ENCODE measurements at regions not wholly inside any gene's neighbourhood (a gene's known extent, or its start where the extent isn't known, plus 50 kb on each side); places are given as distances from the start of the nearest gene placed in this dataset.

DNA sequence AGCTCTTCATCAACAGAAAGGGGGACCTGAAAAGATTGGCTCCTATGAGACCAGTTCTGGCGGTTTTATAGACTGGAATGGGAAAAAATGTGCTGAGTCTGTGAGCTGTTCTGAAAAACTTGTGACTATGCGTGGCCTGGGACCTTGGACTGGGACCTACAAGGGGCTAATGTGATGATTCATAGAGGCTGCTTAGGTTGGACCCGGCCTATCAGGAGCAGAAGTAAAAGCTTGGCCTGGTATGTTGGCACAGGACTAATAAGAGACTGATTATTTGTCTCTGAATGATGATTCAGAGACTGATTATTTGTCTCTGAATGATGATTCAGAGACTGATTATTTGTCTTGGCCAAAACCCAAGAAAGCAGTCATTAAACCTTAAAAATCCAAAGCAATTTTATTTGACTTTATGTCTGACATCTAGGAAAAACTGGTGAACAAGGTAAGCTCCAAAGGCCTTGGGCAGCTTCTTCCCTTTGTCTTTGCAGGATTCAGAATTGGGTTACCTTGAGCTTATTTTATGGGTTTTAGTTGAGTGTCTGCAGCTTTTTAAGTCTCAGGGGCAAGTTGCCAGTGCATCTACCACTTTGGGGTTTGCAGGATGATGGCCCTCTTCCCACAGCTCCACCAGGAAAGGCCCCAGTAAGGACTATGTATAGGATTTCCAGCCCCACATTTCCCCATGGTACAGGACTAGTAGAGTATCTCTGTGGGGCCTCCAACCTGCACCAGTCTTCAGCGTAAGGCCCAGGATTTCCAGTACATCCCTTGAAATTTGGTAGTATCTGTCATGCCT, 390.3 kb downstream of the KDM5D start:
- no peak for DNase-seq

DNA sequence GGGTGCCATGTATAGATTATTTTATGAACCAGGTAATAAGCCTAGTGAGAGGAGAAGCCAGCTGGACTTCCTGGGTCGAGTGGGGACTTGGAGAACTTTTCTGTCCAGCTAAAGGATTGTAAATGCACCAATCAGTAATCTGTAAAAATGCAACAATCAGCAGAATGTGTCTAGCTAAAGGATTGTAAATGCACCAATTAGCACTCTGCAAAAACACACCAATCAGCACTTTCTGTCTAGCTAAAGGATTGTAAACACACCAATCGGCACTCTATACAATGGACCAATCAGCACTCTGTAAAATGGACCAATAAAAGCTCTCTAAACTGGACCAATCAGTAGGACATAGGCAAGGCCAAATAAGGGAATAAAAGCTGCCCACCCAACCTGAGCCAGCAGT, 392.9 kb downstream of the KDM5D start:
- no peak for DNase-seq

DNA sequence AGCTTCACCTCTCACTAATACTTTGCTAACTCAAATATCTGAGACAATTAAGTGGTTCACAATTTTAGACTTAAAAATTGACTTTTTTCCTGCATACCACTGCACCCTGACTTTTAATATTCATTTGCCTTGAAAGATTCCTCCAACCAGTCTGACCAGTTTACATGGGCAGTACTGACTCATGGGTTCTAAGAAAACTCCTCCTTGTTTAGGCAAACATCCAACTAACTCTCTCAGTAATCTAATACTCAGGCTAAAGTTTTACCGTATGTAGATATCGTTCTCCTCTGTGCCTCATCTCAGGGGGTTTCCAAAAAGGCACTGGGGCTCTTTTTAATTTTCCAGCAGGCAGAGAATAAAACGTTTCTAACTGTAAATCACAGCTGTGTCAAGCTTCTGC, 422.8 kb downstream of the KDM5D start:
- DNase-seq: no peak

DNA sequence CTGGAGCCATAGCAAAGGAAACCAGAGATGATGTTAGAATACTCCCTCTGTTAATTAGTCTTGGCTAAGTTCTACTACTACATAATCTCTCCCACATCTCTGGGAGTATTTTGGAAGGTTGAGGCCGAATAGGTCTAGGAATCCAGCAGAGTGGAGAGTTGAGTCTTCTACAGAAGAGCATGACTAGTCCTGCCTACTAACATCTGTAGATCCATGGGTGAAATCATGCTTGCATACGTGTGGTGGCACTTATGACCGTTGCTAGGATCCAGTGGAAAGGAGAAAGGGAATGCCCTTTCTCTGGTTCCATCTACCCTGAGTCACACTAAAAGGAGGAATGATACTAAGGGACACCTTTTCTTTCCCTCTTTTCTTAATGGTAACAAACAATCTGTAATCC, 425.4 kb downstream of the KDM5D start:
- DNase-seq: no peak

- DNase-seq: no peak
Measured at GRCh38 chrY:19317271-19317987, 427.1 kb downstream of the KDM5D start.

- DNase-seq: no peak
Measured at GRCh38 chrY:19307627-19308026, 436.9 kb downstream of the KDM5D start.

GRCh38 chrY:19303136-19303535, 441.4 kb downstream of the KDM5D start:
- DNase-seq: no peak

DNA sequence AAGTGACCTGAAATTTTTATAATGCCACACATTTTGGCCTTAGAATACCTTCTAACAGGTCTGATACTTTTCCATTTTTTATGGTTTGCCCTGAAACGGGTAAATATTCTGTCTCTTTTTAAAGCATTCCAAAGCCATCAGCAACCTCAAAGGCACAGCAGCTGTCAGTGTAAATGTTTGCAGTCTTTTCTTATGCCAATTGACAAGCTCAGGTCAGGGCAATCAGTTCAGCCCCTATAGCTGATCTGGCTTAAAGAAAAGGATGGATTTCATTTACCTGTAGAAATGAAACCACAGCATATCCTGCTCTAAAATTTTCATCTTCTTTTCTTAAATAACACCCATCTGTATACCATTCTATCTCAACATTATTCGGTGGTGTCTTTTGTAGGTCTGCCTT, 453.6 kb downstream of the KDM5D start:
- no peak for DNase-seq

- DNase-seq: no peak
Measured at GRCh38 chrY:19274076-19274475, 470.4 kb downstream of the KDM5D start.

- DNase-seq: no peak
Measured at GRCh38 chrY:19268331-19268730, 476.2 kb downstream of the KDM5D start.

GRCh38 chrY:19265404-19265803, 479.1 kb downstream of the KDM5D start:
- no peak for DNase-seq

GRCh38 chrY:19262310-19262709, 482.2 kb downstream of the KDM5D start:
- no peak for DNase-seq

DNA sequence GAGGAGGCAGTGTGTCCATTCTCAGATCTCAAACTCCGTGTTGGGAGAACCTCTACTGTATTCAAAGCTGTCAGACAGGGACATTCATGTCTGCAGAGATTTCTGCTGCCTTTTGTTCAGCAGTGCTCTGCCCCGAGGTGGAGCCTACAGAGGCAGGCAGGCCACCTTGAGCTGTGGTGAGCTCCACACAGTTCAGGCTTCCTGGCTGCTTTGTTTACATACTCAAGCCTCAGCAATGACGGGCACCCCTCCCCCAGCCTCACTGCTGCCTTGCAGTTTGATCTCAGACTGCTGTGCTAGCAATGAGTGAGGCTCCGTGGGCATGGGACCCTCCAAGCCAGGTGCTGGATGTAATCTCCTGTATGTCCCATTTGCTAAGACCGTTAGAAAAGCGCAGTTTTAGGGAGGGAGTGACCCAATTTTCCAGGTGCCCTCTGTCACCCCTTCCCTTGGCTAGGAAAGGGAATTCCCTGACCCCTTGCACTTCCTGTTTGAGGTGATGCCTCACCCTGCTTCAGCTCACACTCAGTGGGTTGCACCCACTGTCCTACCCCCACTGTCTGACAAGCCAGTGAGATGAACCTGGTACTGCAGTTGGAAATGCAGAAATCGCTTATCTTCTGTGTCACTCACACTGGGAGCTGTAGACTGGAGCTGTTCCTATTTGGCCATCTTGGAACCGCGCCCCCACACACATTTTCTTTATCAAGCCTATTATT, 458.9 kb upstream of the HSFY2 start:
- no peak for DNase-seq

DNA sequence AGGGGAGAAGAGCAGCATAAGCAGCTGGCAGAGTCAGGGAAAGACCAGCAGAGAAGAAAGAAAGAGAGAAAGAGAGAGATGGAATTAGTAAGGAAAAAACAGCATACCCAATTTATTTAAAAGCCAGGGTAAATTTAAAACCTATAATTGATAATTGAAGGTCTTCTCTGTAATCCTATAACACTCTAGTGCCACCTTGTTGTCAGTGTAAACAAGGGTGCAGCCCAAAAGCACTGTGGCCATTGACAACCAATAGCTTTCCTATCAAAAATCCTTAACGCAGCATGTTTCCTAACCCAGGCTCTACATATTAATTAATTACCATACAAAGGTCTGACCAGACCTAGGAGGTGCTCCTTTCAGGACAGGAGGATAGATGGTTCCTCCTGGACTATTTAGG, 447.2 kb upstream of the HSFY2 start:
- DNase-seq: no peak

DNA sequence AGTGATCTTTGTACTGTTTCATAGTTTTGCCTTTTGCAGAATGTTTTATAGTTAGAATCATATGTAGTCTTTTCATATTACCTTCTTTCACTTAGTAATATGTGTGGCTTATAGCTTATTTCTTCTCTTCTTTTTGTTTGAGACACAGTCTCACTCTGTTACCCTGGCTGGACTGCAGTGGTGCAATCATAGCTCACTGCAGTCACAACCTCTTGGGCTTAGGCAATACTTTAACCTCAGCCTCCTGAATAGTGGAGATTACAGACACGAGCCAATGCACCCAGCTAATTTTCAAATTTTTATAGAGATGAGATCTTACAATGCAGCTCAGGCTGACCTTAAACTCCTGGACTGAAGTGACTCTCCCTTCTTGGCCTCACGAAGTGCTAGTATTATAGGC, 435.4 kb upstream of the HSFY2 start:
- no peak for DNase-seq

DNA sequence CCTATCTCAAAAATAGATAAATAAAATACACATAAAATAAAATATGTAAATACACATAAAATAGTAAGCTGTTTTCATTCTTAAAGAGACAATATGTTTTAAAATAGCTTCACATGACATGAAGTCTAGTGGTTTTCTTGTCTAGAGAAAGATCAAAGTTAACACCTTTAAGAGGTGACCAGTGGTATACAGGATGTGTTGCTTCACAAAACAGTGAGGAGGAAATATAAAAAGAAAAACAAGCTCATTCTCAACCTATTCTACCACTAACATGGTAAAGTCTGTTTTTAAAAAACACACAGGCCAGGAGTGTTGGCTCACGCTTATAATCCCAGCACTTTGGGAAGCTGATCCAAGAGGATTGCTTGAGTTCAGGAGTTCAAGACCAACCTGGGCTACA, 433.5 kb upstream of the HSFY2 start:
- DNase-seq: no peak

DNA sequence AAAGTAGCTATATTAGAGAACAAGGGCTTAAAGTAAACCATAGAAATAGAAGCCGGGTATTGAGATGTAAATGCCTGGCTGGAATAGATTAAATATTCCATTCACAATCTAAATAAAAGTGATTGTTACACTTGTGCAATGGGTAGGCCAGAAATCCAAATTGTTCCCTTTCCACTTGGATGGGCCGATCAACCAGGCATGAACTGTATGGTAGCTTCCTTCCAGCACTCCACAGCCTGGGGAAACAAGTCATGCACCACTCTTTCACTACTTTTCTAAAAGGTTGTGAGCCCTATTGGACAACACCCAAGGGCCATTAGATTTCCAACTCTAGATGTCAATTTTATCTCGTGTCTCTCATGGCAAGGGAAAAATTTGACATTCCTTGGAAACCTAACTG, 407.3 kb upstream of the HSFY2 start:
- DNase-seq: no peak

- DNase-seq: no peak
Measured at GRCh38 chrY:19168202-19168565, 394.6 kb upstream of the HSFY2 start.

DNA sequence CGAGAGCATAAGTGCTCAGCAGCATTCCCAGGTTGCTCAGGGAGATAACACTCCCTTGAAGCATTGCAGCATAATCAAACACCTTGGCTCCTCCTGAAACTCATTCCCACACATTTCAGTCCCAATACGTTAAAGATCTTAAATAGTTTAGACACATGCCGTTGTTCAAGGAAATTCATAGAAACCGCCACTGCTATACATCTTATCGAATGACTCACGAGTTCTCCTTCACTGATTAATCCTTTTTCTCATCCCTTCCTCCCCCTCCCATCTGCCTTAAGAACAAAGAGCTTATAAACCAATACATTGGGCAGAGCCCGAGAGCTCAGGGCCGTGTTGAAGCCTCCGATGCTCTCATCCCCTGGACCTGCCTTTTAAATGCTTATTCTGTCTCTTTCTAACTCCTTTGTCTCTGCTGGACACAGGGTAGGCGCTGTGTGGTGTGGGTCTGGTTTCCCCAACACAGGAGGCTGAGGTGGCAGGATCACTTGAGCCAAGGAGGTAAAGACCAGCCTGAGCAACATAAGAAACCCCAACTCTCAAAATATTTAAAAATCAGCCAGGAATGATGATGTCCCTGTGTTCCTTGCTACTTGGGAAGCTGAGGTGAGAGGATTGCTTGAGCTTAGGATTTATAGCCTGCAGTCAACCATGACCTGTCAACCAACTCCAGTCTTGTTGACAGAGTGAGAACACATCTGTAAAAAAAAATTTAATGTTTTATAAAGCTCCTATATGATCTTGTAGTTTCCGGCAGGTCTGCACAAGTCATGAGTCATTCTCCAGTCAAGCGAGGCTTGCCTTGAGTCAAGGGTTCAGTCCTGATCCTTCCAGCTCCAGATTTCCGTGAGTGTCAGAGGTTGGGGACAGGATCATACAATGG, 394.0 kb upstream of the HSFY2 start:
- DNase-seq: no peak

DNA sequence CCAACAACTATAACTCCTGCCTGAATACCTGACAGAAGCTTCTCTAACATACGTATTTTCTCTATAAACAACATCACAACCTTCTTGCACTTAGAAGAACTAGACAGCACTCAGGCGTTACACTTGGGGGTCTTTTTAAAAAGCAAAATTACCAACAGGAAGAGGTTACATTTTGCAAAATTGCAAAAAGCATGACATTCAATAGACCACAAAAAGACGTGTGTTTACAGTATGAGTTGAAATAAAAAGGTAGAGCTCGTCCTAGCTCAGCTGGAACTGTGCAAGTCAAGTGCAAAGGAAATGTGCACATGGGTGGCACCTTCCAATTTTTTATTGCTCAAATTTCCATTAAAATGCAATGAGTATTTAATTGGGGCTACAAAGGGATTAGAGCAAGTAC, 375.2 kb upstream of the HSFY2 start:
- no peak for DNase-seq

DNA sequence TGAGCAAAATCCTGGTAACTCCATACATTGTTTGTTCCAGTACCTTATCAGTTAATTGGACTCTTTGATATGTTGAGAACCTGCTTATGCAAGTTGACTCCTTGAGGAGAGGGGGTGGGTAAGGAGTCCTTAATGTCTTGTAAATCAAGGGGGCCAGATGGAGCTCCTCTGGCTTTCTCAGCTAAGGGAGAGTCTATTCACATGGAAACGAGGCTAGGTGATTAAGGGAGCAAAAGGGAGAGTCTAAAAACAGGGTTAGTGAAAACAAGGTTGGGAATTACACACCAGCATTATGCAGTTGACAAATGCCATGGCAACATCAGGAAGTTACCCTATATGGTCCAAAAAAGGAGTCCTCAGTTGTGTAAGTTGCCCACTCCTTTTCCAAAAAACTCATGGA, 372.8 kb upstream of the HSFY2 start:
- no peak for DNase-seq

GRCh38 chrY:19142093-19142492, 368.6 kb upstream of the HSFY2 start:
- DNase-seq: no peak
